ENCODE measurements at regions not wholly inside any gene's neighbourhood (a gene's known extent, or its start where the extent isn't known, plus 50 kb on each side); places are given as distances from the start of the nearest gene placed in this dataset.

- Histone ChIP-seq H3K27ac (no peak overlapping the region), H3K4me3 (no peak overlapping the region), H3K36me3 (no peaks in the 10 kb centered on the region), H3K9me3 (no peaks in the 10 kb centered on the region), H3K4me1 (no peaks in the 10 kb centered on the region), H3K27me3 (no peaks in the 10 kb centered on the region)
- no peak for TF ChIP-seq CTCF (IDR thresholded peaks at IDR 0.05)
- no peak for DNase-seq (ENCODE audit: low spot score)
Observed at GRCh38 chr4:84167093-84167492, 332.0 kb downstream of the NKX6-1 start.

DNA sequence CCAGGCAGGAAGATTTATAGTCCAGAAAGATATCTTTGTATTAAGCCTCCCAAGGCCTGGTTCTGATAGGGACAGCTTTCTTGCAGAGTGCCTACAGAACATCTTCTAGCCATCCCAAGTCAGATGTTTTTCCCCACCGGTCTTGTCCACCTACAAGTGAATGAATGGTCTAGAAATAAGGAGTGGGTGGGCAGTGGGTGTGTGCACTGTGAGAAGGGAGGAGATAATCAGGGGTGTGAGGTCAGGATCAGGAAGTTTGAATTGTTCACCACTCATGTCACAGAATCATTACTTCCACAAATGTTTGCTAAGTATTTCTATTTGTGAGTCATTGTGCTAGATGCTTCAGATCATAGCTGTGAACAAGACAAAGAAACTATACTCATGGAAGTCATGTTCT lies 332.6 kb downstream of the NKX6-1 start:
- no peak for TF ChIP-seq CTCF (IDR thresholded peaks at IDR 0.05)

GRCh38 chr4:84164201-84164600 lies 334.9 kb downstream of the NKX6-1 start:
- no peaks in the 10 kb centered on the region for H3K4me1 ChIP-seq
- H3K36me3 ChIP-seq = no peaks in the 10 kb centered on the region
- H3K27ac ChIP-seq = no peak overlapping the region
- no peak overlapping the region for H3K4me3 ChIP-seq
- DNase-seq (ENCODE audit: low spot score) = no peak
- H3K27me3 ChIP-seq = no peaks in the 10 kb centered on the region
- H3K9me3 ChIP-seq = no peaks in the 10 kb centered on the region
- TF ChIP-seq CTCF (IDR thresholded peaks at IDR 0.05) = no peak

More for the DNA sequence above, 332.6 kb downstream of the NKX6-1 start:
- no peak overlapping the region for H3K4me3 ChIP-seq
- H3K4me1 ChIP-seq = no peaks in the 10 kb centered on the region
- no peaks in the 10 kb centered on the region for H3K27me3 ChIP-seq
- no peak overlapping the region for H3K27ac ChIP-seq
- DNase-seq (ENCODE audit: low spot score) = no peak
- no peaks in the 10 kb centered on the region for H3K36me3 ChIP-seq
- H3K9me3 ChIP-seq = no peaks in the 10 kb centered on the region

GRCh38 chr4:84159762-84160161 lies 339.3 kb downstream of the NKX6-1 start:
- Histone ChIP-seq H3K27me3 (no peaks in the 10 kb centered on the region), H3K27ac (no peak overlapping the region), H3K9me3 (no peaks in the 10 kb centered on the region), H3K36me3 (no peaks in the 10 kb centered on the region), H3K4me3 (no peak overlapping the region), H3K4me1 (no peaks in the 10 kb centered on the region)
- no peak for DNase-seq (ENCODE audit: low spot score)
- TF ChIP-seq CTCF (IDR thresholded peaks at IDR 0.05) = no peak

DNA sequence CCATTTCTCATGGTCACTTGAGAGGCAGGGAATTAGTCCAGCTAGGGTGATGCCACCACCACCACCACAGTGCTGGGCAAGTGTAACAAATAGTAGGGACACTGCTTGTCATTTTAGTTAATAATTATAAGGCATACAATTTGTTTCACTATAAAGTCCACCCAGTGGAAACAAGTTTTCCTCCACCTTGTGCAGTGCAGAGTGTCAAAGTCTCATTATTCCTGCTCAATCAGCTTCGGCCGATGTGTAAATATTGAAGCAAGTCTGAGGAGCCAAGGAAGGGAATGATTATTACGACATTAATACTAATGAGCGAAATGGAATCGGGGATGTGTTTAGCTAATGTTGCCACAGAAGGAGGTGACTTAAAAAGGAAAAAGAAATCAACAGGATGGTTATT lies 340.4 kb downstream of the NKX6-1 start:
- no peaks in the 10 kb centered on the region for H3K9me3 ChIP-seq
- no peak for TF ChIP-seq CTCF (IDR thresholded peaks at IDR 0.05)
- H3K36me3 ChIP-seq = no peaks in the 10 kb centered on the region
- no peak overlapping the region for H3K27ac ChIP-seq
- H3K4me1 ChIP-seq = no peaks in the 10 kb centered on the region
- no peak overlapping the region for H3K4me3 ChIP-seq
- DNase-seq (ENCODE audit: low spot score) = no peak
- no peaks in the 10 kb centered on the region for H3K27me3 ChIP-seq

DNA sequence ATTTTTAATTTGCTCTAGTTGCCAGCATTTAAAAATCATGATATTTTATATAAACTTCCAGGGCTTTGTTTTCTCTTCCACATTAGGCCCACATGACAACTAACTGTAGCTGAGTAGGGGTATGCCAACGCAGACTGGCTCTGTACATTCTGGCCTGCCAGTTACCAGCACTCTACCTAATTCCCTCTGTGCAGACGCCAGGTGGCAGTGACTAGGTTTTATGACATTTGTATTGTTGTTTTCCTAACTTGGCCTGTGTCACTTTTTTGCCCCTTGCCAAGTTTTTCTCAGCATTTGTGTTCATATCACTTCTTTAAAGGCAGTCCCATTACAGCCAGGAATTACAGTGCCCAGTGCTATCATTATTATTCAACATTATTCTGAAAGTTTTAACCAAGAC lies 347.5 kb downstream of the NKX6-1 start:
- DNase-seq (ENCODE audit: low spot score) = no peak
- no peaks in the 10 kb centered on the region for H3K4me1 ChIP-seq
- no peak for TF ChIP-seq CTCF (IDR thresholded peaks at IDR 0.05)
- H3K36me3 ChIP-seq = no peaks in the 10 kb centered on the region
- no peak overlapping the region for H3K27ac ChIP-seq
- no peaks in the 10 kb centered on the region for H3K9me3 ChIP-seq
- no peak overlapping the region for H3K4me3 ChIP-seq
- H3K27me3 ChIP-seq = no peaks in the 10 kb centered on the region

Measured in right atrium auricular region (tissue), 2 donors.